RWPE2 (cell line): ENCODE measurements at regions not wholly inside any gene's neighbourhood (a gene's known extent, or its start where the extent isn't known, plus 50 kb on each side); places are given as distances from the start of the nearest gene placed in this dataset.

Source experiments
- ATAC-seq: fragments of 200-7000 bp; cut with Tn5 transposase; 3 replicates; pipeline ENCODE4 v1.9.1; 2021; ENCODE audit warnings: low read depth
- DNase-seq: peaks from one replicate; pipeline ENCODE4 v3.0.0-alpha.2; 2020; ENCODE audit warnings: low spot score
- H3K27ac ChIP-seq: fragments of 450-650 bp; 2 replicates; pipeline ENCODE4 v1.5.1; 2017; ENCODE audit warnings: mild to moderate bottlenecking; ENCODE audit not compliant: poor library complexity, severe bottlenecking
- H3K27me3 ChIP-seq: fragments of 250-450 bp; sonication (Bioruptor Pico); 2 replicates; pipeline ENCODE4 v1.5.1; 2021; ENCODE audit warnings: mild to moderate bottlenecking, moderate library complexity; ENCODE audit not compliant: insufficient read depth, poor library complexity, severe bottlenecking
- H3K36me3 ChIP-seq: fragments of 250-450 bp; sonication (Bioruptor Pico); 2 replicates; pipeline ENCODE4 v1.5.1; 2020; ENCODE audit warnings: low read depth, mild to moderate bottlenecking, moderate library complexity
- H3K4me1 ChIP-seq: fragments of 250-450 bp; sonication (Bioruptor Pico); 2 replicates; pipeline ENCODE4 v1.5.1; 2021; ENCODE audit warnings: mild to moderate bottlenecking, moderate library complexity; ENCODE audit not compliant: insufficient read depth, poor library complexity, severe bottlenecking
- H3K4me3 ChIP-seq: fragments of 250-450 bp; sonication (Bioruptor Pico); 2 replicates; pipeline ENCODE4 v1.5.1; 2021; ENCODE audit warnings: mild to moderate bottlenecking, moderate library complexity; ENCODE audit not compliant: severe bottlenecking
- H3K9me3 ChIP-seq: fragments of 250-450 bp; sonication (Bioruptor Pico); 2 replicates; pipeline ENCODE4 v1.5.1; 2021; ENCODE audit warnings: mild to moderate bottlenecking, moderate library complexity; ENCODE audit not compliant: severe bottlenecking
- CTCF ChIP-seq: fragments of 450-650 bp; IDR thresholded peaks from one replicate; pipeline ENCODE4 v1.5.1; 2017; ENCODE audit warnings: mild to moderate bottlenecking, moderate library complexity; ENCODE audit not compliant: poor library complexity, severe bottlenecking

- no peak overlapping the region for H3K27ac ChIP-seq
- no peak overlapping the region for H3K4me3 ChIP-seq
- no peaks in the 10 kb centered on the region for H3K4me1 ChIP-seq
- H3K27me3 ChIP-seq, result no peaks in the 10 kb centered on the region
- H3K36me3 ChIP-seq, result no peaks in the 10 kb centered on the region
- H3K9me3 ChIP-seq, result no peaks in the 10 kb centered on the region
- DNase-seq, result no peak
- no peak for ATAC-seq
- TF ChIP-seq CTCF, result no peak
These were observed 109.9 kb upstream of the KCTD3 start for GRCh38 chr1:215457213-215457612.

DNA sequence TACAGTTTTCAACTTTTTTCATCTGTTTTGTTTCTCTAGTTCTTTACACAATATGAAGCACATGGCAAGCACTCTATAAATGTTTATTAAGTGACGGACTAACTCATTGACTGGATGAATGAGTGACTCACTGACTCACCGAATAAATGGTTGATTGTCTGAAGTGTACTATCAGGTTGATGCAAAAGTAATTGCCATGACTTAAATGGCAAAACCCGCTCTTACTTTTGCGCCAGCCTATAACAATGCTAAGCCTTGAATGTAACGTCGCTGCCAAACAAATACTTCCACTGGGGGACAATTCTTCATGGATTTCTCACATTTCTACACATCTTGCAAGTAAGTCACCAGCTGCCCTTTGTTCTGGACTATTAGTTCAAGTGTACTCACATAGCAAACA, 109.0 kb upstream of the KCTD3 start:
- no peak for TF ChIP-seq CTCF
- no peak overlapping the region for H3K27ac ChIP-seq
- DNase-seq, result no peak
- no peaks in the 10 kb centered on the region for H3K36me3 ChIP-seq
- ATAC-seq, result no peak
- no peaks in the 10 kb centered on the region for H3K4me1 ChIP-seq
- H3K27me3 ChIP-seq, result no peaks in the 10 kb centered on the region
- H3K4me3 ChIP-seq, result no peak overlapping the region
- no peaks in the 10 kb centered on the region for H3K9me3 ChIP-seq

DNA sequence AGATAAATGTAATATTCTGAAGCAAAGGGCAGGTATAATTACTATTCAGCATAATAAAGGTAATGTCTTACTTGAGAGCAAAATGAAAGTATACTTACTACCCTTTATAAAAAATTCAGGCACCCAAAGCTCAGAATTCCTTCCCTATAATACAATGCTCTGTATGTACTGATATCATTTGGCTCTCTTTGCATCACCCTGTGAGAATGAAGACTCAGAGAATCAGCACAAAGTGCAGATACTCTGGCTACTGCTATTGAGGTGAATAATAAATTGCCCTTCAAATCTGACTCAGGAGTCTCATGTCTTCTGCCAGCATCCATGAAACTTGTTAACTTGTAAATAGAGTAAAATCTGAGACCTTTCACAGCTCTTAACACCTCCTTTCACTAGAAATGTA, 108.5 kb upstream of the KCTD3 start:
- DNase-seq (no peak), ATAC-seq (no peak)
- no peaks in the 10 kb centered on the region for H3K36me3 ChIP-seq
- no peak for TF ChIP-seq CTCF
- H3K27me3 ChIP-seq, result no peaks in the 10 kb centered on the region
- no peak overlapping the region for H3K27ac ChIP-seq
- H3K9me3 ChIP-seq, result no peaks in the 10 kb centered on the region
- H3K4me1 ChIP-seq, result no peaks in the 10 kb centered on the region
- no peak overlapping the region for H3K4me3 ChIP-seq

- no peak for TF ChIP-seq CTCF
- ATAC-seq, result no peak
These were observed 108.0 kb upstream of the KCTD3 start for GRCh38 chr1:215459136-215459535.

GRCh38 chr1:215466361-215466760, 100.7 kb upstream of the KCTD3 start:
- Histone ChIP-seq H3K4me3 (no peak overlapping the region), H3K4me1 (no peaks in the 10 kb centered on the region), H3K9me3 (no peaks in the 10 kb centered on the region), H3K27ac (no peak overlapping the region), H3K27me3 (no peaks in the 10 kb centered on the region), H3K36me3 (no peaks in the 10 kb centered on the region)
- no peak for DNase-seq
- TF ChIP-seq CTCF, result no peak
- ATAC-seq, result no peak

More at GRCh38 chr1:215459136-215459535, 108.0 kb upstream of the KCTD3 start:
- H3K27ac ChIP-seq, result no peak overlapping the region
- H3K4me1 ChIP-seq, result no peaks in the 10 kb centered on the region
- no peaks in the 10 kb centered on the region for H3K9me3 ChIP-seq
- no peak for DNase-seq
- no peak overlapping the region for H3K4me3 ChIP-seq
- no peaks in the 10 kb centered on the region for H3K36me3 ChIP-seq
- H3K27me3 ChIP-seq, result no peaks in the 10 kb centered on the region
